OCI-LY7 (cell line): ENCODE measurements at regions not wholly inside any gene's neighbourhood (a gene's known extent, or its start where the extent isn't known, plus 50 kb on each side); places are given as distances from the start of the nearest gene placed in this dataset.

ENCODE experiments used
- BruUV-seq: library from RNA; stranded (reverse); fragments of 400-500 nt; replicated peaks from 2 replicates; lab custom pipeline; 2021; lab: Mats Ljungman, UMichigan
- CTCF ChIA-PET: fragments of 300-600 bp; sonication (Branson Sonifier 250); formaldehyde crosslinking; loops from one replicate; lab custom pipeline; 2022; ENCODE audit warnings: antibody characterized with exemption; ENCODE audit not compliant: unreplicated experiment; lab: Charles Lee
- POLR2A ChIA-PET: fragments of 300-600 bp; sonication (Branson Sonifier 250); formaldehyde crosslinking; loops from one replicate; lab custom pipeline; 2022; ENCODE audit warnings: antibody characterized with exemption; lab: Charles Lee
- DNase-seq: peaks from one replicate; pipeline ENCODE4 v3.0.0-alpha.2; 2015; ENCODE audit warnings: low spot score
- H2AFZ ChIP-seq: fragments of 200-600 bp; sonication (generic), shearing (Covaris generic); 2 replicates; pipeline ENCODE4 v1.6.1; 2014; ENCODE audit warnings: mild to moderate bottlenecking, antibody characterized with exemption, low read length, moderate library complexity
- H3K27ac ChIP-seq: fragments of 200-600 bp; sonication (generic); 2 replicates; pipeline ENCODE4 v1.5.1; 2014; ENCODE audit warnings: mixed run types, low read depth, mild to moderate bottlenecking, moderate library complexity, low read length, inconsistent platforms; ENCODE audit not compliant: poor library complexity, severe bottlenecking
- H3K36me3 ChIP-seq: fragments of 200-600 bp; sonication (generic); 2 replicates; pipeline ENCODE4 v1.6.1; 2014; ENCODE audit warnings: mild to moderate bottlenecking, antibody characterized with exemption, low read length, moderate library complexity, mixed read lengths; ENCODE audit not compliant: insufficient read depth
- H3K4me1 ChIP-seq: fragments of 200-600 bp; sonication (generic); 2 replicates; pipeline ENCODE4 v1.5.1; 2014; ENCODE audit warnings: mild to moderate bottlenecking, low read length; ENCODE audit not compliant: insufficient read depth, poor library complexity, severe bottlenecking
- H3K4me2 ChIP-seq: fragments of 200-600 bp; sonication (generic); 2 replicates; pipeline ENCODE4 v1.6.1; 2014; ENCODE audit warnings: mild to moderate bottlenecking, low read length
- H3K4me3 ChIP-seq: fragments of 200-600 bp; sonication (generic); 2 replicates; pipeline ENCODE4 v1.5.1; 2014; ENCODE audit warnings: mild to moderate bottlenecking, low read depth, low read length; ENCODE audit not compliant: poor library complexity, severe bottlenecking
- H3K79me2 ChIP-seq: fragments of 200-600 bp; sonication (generic); 2 replicates; pipeline ENCODE4 v1.6.1; 2016; ENCODE audit warnings: low read depth, mild to moderate bottlenecking, low read length, moderate library complexity, mixed read lengths; ENCODE audit not compliant: insufficient read depth
- H3K9me2 ChIP-seq: fragments of 200-600 bp; sonication (generic); 2 replicates; pipeline ENCODE4 v1.6.1; 2016; ENCODE audit warnings: mild to moderate bottlenecking, low read length, mixed read lengths; ENCODE audit not compliant: insufficient read depth
- H3K9me3 ChIP-seq: fragments of 200-600 bp; sonication (generic); 2 replicates; pipeline ENCODE4 v1.6.1; 2014; ENCODE audit warnings: mild to moderate bottlenecking, mixed run types, low read length, mixed read lengths
- H4K20me1 ChIP-seq: fragments of 200-600 bp; sonication (generic); 2 replicates; pipeline ENCODE4 v1.6.1; 2014; ENCODE audit warnings: mild to moderate bottlenecking, antibody characterized with exemption, low read length, moderate library complexity, mixed read lengths; ENCODE audit not compliant: insufficient read depth
- CTCF ChIP-seq: fragments of 200-600 bp; sonication (generic); conservative IDR thresholded peaks from 2 replicates; pipeline ENCODE4 v1.5.1; 2014; ENCODE audit warnings: mild to moderate bottlenecking, antibody characterized with exemption, low read length, moderate library complexity, mixed read lengths
- EZH2phosphoT487 ChIP-seq: fragments of 200-600 bp; sonication (generic); IDR thresholded peaks from 2 replicates; pipeline ENCODE4 v1.6.1; 2018; ENCODE audit warnings: low read depth, borderline replicate concordance, mild to moderate bottlenecking, mixed run types, antibody characterized with exemption, low read length, moderate library complexity, mixed read lengths
- intact Hi-C: fragments of 100-400 bp; cut with micrococcal nuclease; formaldehyde crosslinking; loops from one replicate; pipeline ENCODE4 v1.10.0; 2022; ENCODE audit not compliant: unreplicated experiment

DNA sequence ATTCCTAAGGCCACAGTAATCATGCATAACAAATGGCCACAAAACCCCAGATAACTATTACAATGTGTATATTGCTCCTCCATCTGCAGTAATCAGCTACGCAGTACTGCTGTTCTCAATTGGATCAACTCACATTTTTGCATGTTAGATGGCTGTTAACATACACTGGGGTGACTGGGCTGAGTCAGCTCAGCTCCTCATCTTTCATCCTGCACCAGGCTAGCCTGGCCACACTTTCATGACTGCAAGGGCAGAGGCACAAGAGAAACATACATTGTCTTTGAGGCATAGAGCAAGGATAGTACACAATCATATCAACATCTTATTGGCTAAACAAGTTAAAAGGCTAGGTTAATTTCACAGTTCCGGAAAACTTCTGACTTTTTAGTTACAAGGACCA, 306.6 kb downstream of the SLC6A15 start:
- no peak overlapping the region for H3K4me2 ChIP-seq
- H4K20me1 ChIP-seq = no peaks in the 10 kb centered on the region
- H3K27ac ChIP-seq = no peak overlapping the region
- intact Hi-C loops = no loop called here
- no TSS peak for BruUV-seq
- no peaks in the 10 kb centered on the region for H3K9me3 ChIP-seq
- H3K4me3 ChIP-seq = no peak overlapping the region
- no peaks in the 10 kb centered on the region for H3K4me1 ChIP-seq
- no peaks in the 10 kb centered on the region for H3K36me3 ChIP-seq
- no peak for DNase-seq
- H2AFZ ChIP-seq = no peak overlapping the region
- no peak for TF ChIP-seq CTCF
- no peak for TF ChIP-seq EZH2phosphoT487
- CTCF ChIA-PET = no interaction called here
- no peaks in the 10 kb centered on the region for H3K79me2 ChIP-seq
- POLR2A ChIA-PET = interaction anchor here (0.7 kb wide), 1 partner anchor 9 kb away, joined by 3 read pairs; no protein-coding TSS in a partner anchor
- no peaks in the 10 kb centered on the region for H3K9me2 ChIP-seq

- Histone ChIP-seq H3K4me1 (no peaks in the 10 kb centered on the region), H3K4me3 (no peak overlapping the region), H3K9me2 (no peaks in the 10 kb centered on the region), H3K27ac (no peak overlapping the region), H3K9me3 (no peaks in the 10 kb centered on the region), H2AFZ (no peak overlapping the region), H3K79me2 (no peaks in the 10 kb centered on the region), H4K20me1 (no peaks in the 10 kb centered on the region), H3K4me2 (no peak overlapping the region), H3K36me3 (no peaks in the 10 kb centered on the region)
- ChIA-PET CTCF (no interaction called here), POLR2A (no interaction called here)
- intact Hi-C loops = no loop called here
- DNase-seq = no peak
- no TSS peak for BruUV-seq
- TF ChIP-seq CTCF (no peak), EZH2phosphoT487 (no peak)
Measured at GRCh38 chr12:84604551-84604950, 308.0 kb downstream of the SLC6A15 start.

DNA sequence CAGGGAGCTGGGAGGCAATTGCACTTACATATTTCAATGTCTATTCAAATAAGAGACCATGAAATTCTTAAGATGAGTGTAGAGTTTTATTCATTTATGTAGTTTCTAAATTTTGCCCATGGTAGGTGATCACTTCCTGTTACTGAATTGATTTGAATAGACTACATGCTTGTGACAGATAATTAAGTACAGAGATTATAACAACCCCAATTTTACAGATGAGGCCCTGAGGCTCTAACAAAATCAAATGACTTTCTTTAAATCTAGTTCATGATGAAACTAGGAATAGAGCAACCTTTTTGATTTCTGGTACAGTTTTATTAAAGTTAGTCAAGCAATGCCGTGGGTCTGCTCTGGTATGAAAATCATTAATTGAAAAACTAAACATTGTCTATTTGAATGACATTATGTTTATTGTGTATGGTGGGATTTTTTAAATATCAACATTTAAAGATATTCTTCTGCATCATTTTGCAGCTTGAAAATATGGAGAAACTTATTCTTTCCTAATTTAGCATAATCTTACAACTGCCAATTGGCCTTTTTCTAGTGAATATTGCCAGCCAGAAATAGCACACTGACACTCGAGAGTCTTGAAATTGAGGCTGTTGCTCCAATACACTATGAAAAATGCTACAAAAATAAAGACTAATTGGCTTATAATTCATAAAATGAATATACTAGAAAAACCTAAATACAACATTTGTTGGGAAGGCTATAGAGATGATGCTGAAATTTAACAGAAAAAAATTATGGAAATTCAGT, 308.9 kb downstream of the SLC6A15 start:
- no peaks in the 10 kb centered on the region for H3K79me2 ChIP-seq
- intact Hi-C loops = no loop called here
- DNase-seq = no peak
- no peak overlapping the region for H3K4me3 ChIP-seq
- H3K4me1 ChIP-seq = no peaks in the 10 kb centered on the region
- H3K4me2 ChIP-seq = no peak overlapping the region
- ChIA-PET POLR2A (no interaction called here), CTCF (no interaction called here)
- H3K36me3 ChIP-seq = no peaks in the 10 kb centered on the region
- H3K27ac ChIP-seq = no peak overlapping the region
- no peaks in the 10 kb centered on the region for H3K9me2 ChIP-seq
- TF ChIP-seq EZH2phosphoT487 (no peak), CTCF (no peak)
- BruUV-seq = no TSS peak
- no peaks in the 10 kb centered on the region for H3K9me3 ChIP-seq
- no peaks in the 10 kb centered on the region for H4K20me1 ChIP-seq
- no peak overlapping the region for H2AFZ ChIP-seq
